Amniotic stem cell (primary cell): ENCODE measurements at regions not wholly inside any gene's neighbourhood (a gene's known extent, or its start where the extent isn't known, plus 50 kb on each side); places are given as distances from the start of the nearest gene placed in this dataset.
"Not testable (repeated sequence)": the region's sequence is repeated elsewhere in the genome, so short reads cannot be mapped to it uniquely, and the experiment has no call there.

ENCODE experiments used
- DNase-seq: peaks from one replicate; lab custom pipeline; 2025; lab: John Stamatoyannopoulos, UW

GRCh38 chr12:30203981-30204380 is 420.2 kb upstream of the TMTC1 start:
- DNase-seq, result no peak

GRCh38 chr12:30202521-30203254 is 418.9 kb upstream of the TMTC1 start:
- DNase-seq, result no peak

- no peak for DNase-seq
Observed at GRCh38 chr12:30201301-30202160, 417.8 kb upstream of the TMTC1 start.

- DNase-seq, result no peak
Observed at GRCh38 chr12:30200864-30201263, 417.1 kb upstream of the TMTC1 start.

- peak; percentile 26 for DNase-seq
Observed at GRCh38 chr12:30197392-30198057, 413.8 kb upstream of the TMTC1 start.

GRCh38 chr12:30191696-30192455 is 408.1 kb upstream of the TMTC1 start:
- no peak for DNase-seq

GRCh38 chr12:30188602-30189326 is 405.0 kb upstream of the TMTC1 start:
- DNase-seq, result no peak

- no peak for DNase-seq
Observed at GRCh38 chr12:30187426-30187825, 403.7 kb upstream of the TMTC1 start.

GRCh38 chr12:30181334-30181733 is 397.6 kb upstream of the TMTC1 start:
- DNase-seq, result no peak

- no peak for DNase-seq
Observed at GRCh38 chr12:30180602-30181001, 396.9 kb upstream of the TMTC1 start.

- DNase-seq, result no peak
Observed at GRCh38 chr12:30178916-30179315, 395.2 kb upstream of the TMTC1 start.

GRCh38 chr12:30169839-30170591 is 386.3 kb upstream of the TMTC1 start:
- DNase-seq, result no peak

- DNase-seq, result no peak
Observed at GRCh38 chr12:30166006-30166795, 382.5 kb upstream of the TMTC1 start.

- DNase-seq, result no peak
Observed at GRCh38 chr12:30164382-30165318, 380.9 kb upstream of the TMTC1 start.

- DNase-seq, result not testable (repeated sequence)
Observed at GRCh38 chr12:30156833-30157232, 373.1 kb upstream of the TMTC1 start.

- DNase-seq, result no peak
Observed at GRCh38 chr12:30155001-30155730, 371.4 kb upstream of the TMTC1 start.

- no peak for DNase-seq
Observed at GRCh38 chr12:30153981-30154380, 370.2 kb upstream of the TMTC1 start.

GRCh38 chr12:30152705-30153104 is 369.0 kb upstream of the TMTC1 start:
- no peak for DNase-seq
